T follicular helper cell (primary cell): ENCODE measurements at regions not wholly inside any gene's neighbourhood (a gene's known extent, or its start where the extent isn't known, plus 50 kb on each side); places are given as distances from the start of the nearest gene placed in this dataset.
"Not testable (repeated sequence)": the region's sequence is repeated elsewhere in the genome, so short reads cannot be mapped to it uniquely, and the experiment has no call there.

Experiments
- DNase-seq: peaks from one replicate; pipeline ENCODE4 v3.0.0-alpha.2; 2020; ENCODE audit warnings: low read depth

- no peak for DNase-seq
Observed at GRCh38 chr10:80946957-80947726, 409.4 kb downstream of the SH2D4B start.

DNA sequence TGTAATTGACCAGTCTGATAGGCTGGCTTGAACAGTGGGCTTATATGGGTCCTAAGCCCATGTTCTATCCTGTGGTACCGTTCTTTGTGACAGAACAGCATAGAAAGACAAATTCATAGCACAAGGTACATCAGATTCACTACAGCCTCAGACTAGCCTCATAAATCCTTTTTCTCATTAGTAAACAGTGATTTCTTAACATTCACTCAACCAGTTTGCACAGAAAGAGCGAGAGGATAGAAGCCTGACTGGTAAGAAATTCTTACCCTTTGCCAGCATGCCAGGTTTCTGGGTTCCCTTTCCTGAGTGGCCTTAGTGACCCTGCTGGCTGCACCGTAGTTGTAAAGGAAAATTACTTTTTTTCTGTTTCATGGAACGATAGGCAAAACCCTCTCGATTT is 412.1 kb downstream of the SH2D4B start:
- DNase-seq: no peak

DNA sequence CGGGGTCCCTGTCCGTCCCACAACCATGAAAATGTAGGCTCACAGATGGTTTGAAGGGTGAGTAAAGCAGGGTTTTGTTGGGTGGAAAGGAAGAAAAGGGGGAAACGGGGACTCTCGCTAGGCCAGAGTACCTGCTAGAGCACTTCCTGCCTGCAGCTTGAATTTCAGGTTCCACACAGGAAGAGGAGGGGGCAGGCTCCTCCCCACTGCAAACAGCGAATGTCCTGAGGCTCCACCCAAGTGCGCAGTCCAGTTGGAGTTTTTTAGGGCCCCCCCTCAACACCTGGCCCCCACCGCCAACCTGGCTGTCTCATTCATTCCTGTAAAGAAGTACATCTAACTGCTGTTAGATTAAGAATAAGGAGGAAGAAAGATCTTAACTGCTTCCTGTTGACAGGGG is 414.7 kb downstream of the SH2D4B start:
- no peak for DNase-seq

GRCh38 chr10:80957161-80957560 is 419.5 kb downstream of the SH2D4B start:
- DNase-seq: no peak

DNA sequence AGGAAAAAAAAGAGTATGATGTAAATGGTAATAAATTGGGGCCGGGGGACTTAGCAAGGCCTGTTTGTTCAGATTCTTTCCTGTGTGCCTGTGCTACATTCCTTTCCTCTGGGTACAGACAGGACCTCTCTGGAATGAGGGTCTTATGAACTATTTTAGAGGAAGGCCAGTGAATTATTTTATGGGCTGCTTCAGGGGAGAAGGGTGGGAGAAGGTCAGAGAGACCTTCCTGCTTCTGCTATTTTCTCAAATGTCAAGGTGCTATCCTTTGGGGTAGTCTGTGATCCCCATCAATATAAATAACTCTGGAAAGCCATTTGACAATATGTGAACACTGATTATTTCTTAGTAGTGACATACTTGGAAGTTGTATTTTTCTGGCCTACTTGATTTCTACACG is 426.5 kb downstream of the SH2D4B start:
- no peak for DNase-seq

DNA sequence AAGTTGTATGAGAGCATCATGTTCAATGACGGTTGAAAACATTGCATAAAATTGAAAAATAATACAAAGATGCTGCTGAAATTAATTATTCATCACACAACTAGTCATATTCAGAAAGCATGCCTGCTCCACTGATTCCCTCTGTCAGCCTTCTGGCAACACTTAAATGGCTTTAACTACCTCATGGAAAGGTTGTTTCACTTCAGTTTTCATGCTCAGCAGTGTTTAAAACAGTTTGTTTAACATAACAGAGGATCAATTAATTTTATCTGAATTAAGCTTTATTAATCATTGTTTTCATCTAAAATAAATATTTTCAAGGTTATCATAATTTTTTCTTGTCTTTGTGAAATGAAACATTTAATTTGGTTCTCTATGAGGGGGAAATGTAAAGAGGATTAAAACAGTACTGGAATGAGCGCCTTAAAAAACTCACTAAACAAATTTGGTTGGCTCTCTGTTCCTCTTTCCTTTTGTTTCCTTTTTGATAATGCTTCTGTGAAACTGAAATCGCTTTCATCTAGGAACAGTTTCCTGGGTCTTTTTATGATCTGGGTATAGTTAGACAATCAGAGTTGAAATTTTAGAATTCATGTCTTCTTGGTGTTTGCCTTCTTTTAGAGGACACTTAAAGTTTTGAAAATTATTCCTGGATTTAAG is 427.4 kb downstream of the SH2D4B start:
- DNase-seq: no peak

- no peak for DNase-seq
Observed at GRCh38 chr10:80966326-80966986, 428.8 kb downstream of the SH2D4B start.

GRCh38 chr10:80967357-80967756 is 429.7 kb downstream of the SH2D4B start:
- not testable (repeated sequence) for DNase-seq

GRCh38 chr10:80968903-80969302 is 431.2 kb downstream of the SH2D4B start:
- no peak for DNase-seq

GRCh38 chr10:80971461-80971860 is 433.8 kb downstream of the SH2D4B start:
- DNase-seq: no peak

- no peak for DNase-seq
Observed at GRCh38 chr10:80976658-80977057, 439.0 kb downstream of the SH2D4B start.

GRCh38 chr10:80985102-80985501 is 447.4 kb downstream of the SH2D4B start:
- no peak for DNase-seq

GRCh38 chr10:80986596-80986995 is 448.9 kb downstream of the SH2D4B start:
- no peak for DNase-seq

DNA sequence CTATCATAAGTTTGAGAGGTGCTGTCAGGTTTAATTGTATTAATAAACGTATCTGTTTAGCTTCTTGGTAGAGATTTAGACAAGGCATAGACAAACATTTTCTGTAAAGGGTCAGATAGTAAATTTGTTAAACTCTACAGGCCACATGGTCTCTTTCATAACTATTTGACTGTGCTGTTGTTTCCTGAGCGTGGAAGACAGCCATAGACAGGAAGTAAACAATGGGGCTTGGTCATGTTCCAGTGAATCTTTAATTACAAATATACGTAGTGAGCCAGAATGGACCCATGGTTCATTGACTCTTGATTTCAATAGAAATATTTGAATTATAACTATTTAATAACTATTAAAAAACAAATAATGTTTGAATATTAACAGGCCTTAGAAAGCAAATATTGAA is 451.1 kb downstream of the SH2D4B start:
- no peak for DNase-seq

DNA sequence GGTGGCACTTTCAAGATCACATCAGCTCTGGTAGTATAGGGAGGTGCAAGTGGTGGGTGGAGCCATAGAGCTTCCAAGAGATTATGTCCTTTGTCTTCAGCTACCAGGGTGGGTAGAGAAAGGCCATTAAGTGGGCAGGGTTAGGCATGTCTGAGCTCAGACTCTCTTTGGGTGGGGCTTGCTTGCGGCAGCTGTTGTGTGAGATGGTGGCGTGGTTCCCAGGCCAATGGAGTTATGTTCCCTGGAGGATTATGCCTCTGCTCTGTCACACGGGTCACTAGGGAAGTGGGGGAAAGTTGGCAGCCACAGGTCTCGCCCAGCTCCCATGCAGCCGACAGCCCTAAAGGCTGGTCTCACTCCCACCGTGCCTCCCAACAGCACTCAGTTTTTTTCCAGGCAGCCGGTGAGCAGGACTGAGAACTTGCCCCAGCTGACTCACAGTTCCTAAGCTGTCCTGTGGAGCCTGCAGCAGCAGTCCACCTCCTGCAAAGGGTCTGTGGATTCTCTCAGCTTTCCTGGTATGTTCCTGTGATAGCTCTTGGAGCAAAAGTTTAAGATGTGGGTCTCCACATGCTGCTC is 459.0 kb downstream of the SH2D4B start:
- DNase-seq: no peak

GRCh38 chr10:81000781-81001180 is 463.1 kb downstream of the SH2D4B start:
- no peak for DNase-seq

GRCh38 chr10:81002382-81002781 is 464.7 kb downstream of the SH2D4B start:
- no peak for DNase-seq

- no peak for DNase-seq
Observed at GRCh38 chr10:81007872-81008271, 470.2 kb downstream of the SH2D4B start.

DNA sequence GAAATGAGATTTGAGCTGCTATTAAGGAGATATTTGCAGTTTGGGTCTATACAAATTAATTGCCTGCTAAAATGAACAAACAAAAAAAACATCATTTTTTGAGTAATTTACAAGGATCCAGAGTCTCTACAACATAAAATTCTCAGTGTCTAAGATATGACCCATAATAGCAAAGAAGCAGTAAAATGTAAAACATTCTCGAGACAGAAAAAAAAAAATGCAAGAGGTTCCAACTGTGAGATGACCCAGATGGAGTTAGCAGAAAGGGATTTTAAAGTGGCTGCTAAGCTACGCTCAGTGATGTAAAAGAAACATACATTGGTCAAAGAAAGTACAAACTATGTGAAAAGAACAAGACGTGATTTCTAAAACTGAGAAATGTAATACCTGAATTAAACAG is 471.0 kb downstream of the SH2D4B start:
- DNase-seq: no peak

DNA sequence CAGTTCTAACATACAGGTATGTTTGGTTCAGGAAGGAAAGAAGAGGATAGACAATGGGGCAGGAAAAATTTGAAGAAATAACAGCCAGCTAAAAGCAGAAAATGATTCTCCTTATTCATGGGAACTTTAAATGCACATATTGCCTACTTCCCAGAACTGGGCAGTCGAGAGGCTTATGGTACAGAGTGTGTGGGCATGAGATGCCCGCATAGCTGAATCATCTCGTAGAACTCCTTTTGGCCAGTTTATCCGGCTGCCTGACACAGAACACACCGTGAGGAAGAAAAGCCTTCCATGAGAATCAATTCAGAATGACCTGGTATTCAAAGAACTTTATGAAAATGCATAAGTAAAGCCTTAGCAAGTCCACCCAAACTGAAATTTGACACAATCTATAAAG is 471.6 kb downstream of the SH2D4B start:
- no peak for DNase-seq

DNA sequence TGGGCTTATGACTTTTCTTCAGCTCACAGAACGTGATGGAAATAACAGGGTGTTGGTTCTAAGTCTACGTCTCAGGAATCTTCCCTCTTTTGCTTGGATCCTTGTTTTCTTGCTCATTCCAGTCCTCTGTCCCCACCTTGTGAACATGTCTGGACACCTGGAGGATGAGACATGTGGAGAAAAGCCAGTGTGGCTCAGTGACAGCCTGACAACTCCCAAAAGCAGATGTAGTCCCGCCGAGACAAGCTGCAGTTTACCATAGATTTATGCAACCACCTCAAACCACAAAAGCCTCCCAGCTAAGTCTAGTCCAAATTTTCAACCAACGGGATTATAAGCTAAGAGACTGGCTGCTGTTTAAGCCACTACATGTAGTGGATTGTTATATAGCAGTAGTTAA is 476.1 kb downstream of the SH2D4B start:
- DNase-seq: no peak

DNA sequence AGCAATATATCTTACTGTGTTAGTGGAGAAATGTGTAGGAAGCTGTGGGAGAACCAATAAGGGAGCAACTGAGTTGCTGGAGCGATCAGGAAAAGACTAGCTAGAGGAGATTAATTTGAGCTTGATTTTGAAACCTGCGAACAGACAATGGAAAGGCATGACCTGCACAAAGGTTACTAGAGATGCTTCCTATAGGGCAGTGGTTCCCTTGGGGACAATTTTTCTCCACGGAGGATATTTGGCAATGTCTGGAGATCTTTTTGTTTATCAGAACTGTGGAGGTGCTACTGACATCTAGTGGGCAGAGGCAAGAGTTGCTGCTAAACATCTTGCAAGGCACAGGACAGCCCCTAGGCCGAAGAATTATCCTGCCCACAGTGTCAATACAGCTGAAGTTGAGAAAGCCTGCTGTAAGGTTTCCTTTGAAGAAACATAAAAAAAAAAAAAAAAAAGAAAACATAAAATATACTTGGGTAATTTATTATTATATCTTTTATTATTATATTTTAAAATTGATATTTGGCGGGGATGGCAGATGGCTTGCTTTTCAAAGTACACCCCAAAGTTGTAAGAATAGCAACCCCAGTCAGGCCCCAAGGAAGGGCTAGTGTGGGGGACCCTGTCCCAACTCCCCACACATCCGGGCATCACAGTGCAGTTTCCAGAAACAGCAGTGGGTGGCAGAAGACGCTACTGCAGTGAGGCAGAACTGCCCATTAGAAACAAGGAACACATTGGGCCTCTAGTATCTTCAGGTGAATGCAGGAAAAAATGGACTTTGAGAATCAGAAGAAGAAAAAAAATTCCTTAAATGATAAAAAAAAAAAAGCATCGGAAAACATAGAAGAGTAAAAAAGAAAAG is 481.6 kb downstream of the SH2D4B start:
- no peak for DNase-seq
